ENCODE measurements at regions not wholly inside any gene's neighbourhood (a gene's known extent, or its start where the extent isn't known, plus 50 kb on each side); places are given as distances from the start of the nearest gene placed in this dataset.

DNA sequence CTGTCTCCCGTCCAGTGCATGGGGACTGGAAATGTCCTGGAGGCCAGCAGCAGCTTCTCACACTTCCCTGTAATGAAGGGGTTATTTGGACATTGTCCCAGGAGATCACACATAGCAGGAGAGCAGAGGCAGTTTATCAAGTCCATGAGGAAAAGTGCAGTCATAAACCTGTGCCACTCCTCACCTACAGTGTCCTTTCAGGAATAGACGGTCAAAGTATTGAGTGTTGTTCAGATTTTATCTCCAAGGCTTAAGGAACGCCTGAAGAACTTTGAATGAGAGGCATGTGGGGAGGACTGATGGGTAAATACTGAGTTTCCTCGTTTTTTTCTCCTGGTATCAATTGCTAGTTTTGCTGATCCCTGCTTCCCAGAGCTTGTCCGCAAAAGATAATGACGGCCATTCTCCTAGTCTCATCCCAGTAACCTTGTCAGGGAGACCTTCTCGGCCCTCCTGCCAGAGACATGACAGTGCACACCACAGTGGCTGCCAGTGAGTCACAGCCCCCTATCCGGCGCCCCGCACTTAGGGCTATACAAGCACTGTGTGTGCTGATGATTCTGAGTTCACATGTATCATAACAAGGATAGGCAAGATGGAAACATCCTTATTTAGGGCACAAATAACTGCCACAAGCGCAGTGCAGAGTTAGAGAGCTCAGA, 495.5 kb upstream of the MGMT start:
- no peak for ATAC-seq
- WGBS (ENCODE audit: insufficient coverage, low coverage, low lambda C conversion rate, missing lambda C conversion rate) = 66% methylated on average over 8 of the region's 11 CpGs
- TF ChIP-seq, protein P1, sequence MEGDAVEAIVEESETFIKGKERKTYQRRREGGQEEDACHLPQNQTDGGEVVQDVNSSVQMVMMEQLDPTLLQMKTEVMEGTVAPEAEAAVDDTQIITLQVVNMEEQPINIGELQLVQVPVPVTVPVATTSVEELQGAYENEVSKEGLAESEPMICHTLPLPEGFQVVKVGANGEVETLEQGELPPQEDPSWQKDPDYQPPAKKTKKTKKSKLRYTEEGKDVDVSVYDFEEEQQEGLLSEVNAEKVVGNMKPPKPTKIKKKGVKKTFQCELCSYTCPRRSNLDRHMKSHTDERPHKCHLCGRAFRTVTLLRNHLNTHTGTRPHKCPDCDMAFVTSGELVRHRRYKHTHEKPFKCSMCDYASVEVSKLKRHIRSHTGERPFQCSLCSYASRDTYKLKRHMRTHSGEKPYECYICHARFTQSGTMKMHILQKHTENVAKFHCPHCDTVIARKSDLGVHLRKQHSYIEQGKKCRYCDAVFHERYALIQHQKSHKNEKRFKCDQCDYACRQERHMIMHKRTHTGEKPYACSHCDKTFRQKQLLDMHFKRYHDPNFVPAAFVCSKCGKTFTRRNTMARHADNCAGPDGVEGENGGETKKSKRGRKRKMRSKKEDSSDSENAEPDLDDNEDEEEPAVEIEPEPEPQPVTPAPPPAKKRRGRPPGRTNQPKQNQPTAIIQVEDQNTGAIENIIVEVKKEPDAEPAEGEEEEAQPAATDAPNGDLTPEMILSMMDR (IDR thresholded peaks at IDR 0.05) = no peak
- TF ChIP-seq POLR2A (IDR thresholded peaks at IDR 0.05) = no peak
- Histone ChIP-seq H3K27me3 (no peaks in the 10 kb centered on the region), H3K4me3 (no peak overlapping the region), H3K27ac (no peak overlapping the region), H3K9me3 (no peaks in the 10 kb centered on the region), H3K36me3 (no peaks in the 10 kb centered on the region), H3K4me1 (no peaks in the 10 kb centered on the region)
- intact Hi-C loops (cut with DNase I) = no loop called here
- DNase-seq = no peak

DNA sequence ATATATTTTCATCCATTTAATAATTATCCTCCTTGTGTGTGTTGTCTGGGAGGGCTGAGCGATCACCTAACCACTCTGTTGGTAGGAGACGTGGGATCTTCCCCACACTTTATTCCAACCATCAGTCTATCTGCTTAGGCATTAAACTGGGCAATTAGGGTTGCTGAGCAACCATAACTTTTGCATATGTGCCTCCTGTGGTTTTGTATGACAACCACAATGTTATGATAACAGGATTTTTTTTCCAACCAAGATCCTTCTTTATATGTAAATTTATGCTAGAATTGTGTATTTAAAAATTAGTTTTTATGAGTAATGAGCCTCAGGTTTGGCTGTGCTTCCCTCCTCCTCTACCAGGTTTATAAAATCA, 495.0 kb upstream of the MGMT start:
- no peaks in the 10 kb centered on the region for H3K27me3 ChIP-seq
- DNase-seq = no peak
- intact Hi-C loops (cut with DNase I) = no loop called here
- H3K27ac ChIP-seq = no peak overlapping the region
- no peaks in the 10 kb centered on the region for H3K36me3 ChIP-seq
- WGBS (ENCODE audit: insufficient coverage, low coverage, low lambda C conversion rate, missing lambda C conversion rate) = 65% methylated on average over 2 of the region's 2 CpGs
- H3K4me3 ChIP-seq = no peak overlapping the region
- no peaks in the 10 kb centered on the region for H3K9me3 ChIP-seq
- H3K4me1 ChIP-seq = no peaks in the 10 kb centered on the region
- ATAC-seq = no peak
- TF ChIP-seq, protein P1 (IDR thresholded peaks at IDR 0.05) = no peak
- TF ChIP-seq POLR2A (IDR thresholded peaks at IDR 0.05) = no peak

DNA sequence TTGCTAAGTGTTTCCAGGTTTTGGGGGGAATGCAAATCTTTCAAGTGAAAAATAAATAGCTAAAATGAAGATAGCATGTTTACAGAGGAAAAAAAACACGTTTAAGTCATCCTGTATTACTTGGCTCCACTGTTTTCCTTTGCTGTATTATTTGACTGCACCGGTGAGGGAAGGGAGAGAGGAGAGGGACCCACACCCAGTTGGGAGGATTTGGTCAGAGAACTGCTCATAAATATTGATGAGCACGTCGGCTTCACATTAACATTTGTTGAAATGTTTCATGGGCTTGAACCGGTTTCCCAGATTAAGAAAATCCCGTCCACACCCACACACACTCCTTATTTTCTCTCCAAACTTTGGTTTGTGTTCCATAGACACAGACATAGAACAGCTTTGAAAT, 493.8 kb upstream of the MGMT start:
- Histone ChIP-seq H3K27ac (no peak overlapping the region), H3K36me3 (no peaks in the 10 kb centered on the region), H3K9me3 (no peaks in the 10 kb centered on the region), H3K4me1 (no peaks in the 10 kb centered on the region), H3K4me3 (no peak overlapping the region), H3K27me3 (no peaks in the 10 kb centered on the region)
- DNase-seq (no peak), ATAC-seq (no peak)
- no peak for TF ChIP-seq POLR2A (IDR thresholded peaks at IDR 0.05)
- TF ChIP-seq, protein P1 (IDR thresholded peaks at IDR 0.05) = no peak
- 55% methylated on average over 6 of the region's 6 CpGs for WGBS (ENCODE audit: insufficient coverage, low coverage, low lambda C conversion rate, missing lambda C conversion rate)
- intact Hi-C loops (cut with DNase I) = no loop called here

DNA sequence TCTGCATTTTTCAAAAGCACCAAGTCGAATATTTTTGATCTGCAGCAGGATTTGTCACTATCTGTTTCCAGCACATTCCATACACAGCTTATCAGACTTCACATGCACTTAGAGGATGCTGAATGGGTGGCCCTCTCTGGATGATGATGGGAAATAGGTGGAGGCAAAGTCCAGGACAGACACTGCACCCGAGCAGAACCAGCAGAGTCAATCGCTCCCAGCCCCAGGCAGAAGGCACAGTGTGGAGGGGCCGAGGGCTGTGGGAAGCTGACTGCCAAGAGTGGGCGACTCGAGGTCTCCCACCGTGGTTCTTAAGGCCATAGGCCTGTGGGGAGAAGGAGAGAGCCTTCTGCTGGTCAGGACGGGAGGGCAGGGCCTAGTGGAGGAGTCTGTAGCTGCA, 490.2 kb upstream of the MGMT start:
- no peak for DNase-seq
- intact Hi-C loops (cut with DNase I) = no loop called here
- H3K4me1 ChIP-seq = no peaks in the 10 kb centered on the region
- H3K36me3 ChIP-seq = no peaks in the 10 kb centered on the region
- WGBS (ENCODE audit: insufficient coverage, low coverage, low lambda C conversion rate, missing lambda C conversion rate) = 58% methylated on average over 6 of the region's 8 CpGs
- H3K9me3 ChIP-seq = no peaks in the 10 kb centered on the region
- no peak overlapping the region for H3K27ac ChIP-seq
- H3K4me3 ChIP-seq = no peak overlapping the region
- TF ChIP-seq POLR2A (IDR thresholded peaks at IDR 0.05) = no peak
- TF ChIP-seq, protein P1 (IDR thresholded peaks at IDR 0.05) = no peak
- ATAC-seq = no peak
- H3K27me3 ChIP-seq = no peaks in the 10 kb centered on the region

DNA sequence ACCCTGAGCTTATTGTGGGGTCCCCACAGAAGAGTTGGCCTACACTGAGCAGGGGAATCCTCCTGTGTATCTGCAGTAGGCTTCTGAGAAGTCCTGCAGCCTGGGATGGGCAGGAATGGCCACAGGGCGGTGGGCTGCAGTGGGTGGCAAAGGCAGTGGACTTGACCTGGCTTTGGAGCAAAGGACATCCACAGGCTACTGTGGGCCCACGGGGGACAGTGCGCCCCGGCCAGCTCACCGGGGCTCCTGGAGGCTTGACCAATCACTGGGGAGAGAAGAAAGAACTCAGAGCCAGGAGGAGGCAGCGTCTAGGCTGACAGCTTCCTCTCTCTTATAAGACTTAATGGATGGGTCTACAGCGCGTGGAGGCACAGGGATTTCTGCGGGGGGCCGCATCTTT, 488.8 kb upstream of the MGMT start:
- Histone ChIP-seq H3K36me3 (no peaks in the 10 kb centered on the region), H3K4me1 (no peaks in the 10 kb centered on the region), H3K27me3 (no peaks in the 10 kb centered on the region), H3K9me3 (no peaks in the 10 kb centered on the region), H3K4me3 (no peak overlapping the region), H3K27ac (no peak overlapping the region)
- 66% methylated on average over 7 of the region's 10 CpGs for WGBS (ENCODE audit: insufficient coverage, low coverage, low lambda C conversion rate, missing lambda C conversion rate)
- intact Hi-C loops (cut with DNase I) = no loop called here
- no peak for DNase-seq
- ATAC-seq = no peak
- TF ChIP-seq, protein P1 (IDR thresholded peaks at IDR 0.05) = no peak
- TF ChIP-seq POLR2A (IDR thresholded peaks at IDR 0.05) = no peak
